ENCODE measurements at regions not wholly inside any gene's neighbourhood (a gene's known extent, or its start where the extent isn't known, plus 50 kb on each side); places are given as distances from the start of the nearest gene placed in this dataset.
"Not testable (repeated sequence)": the region's sequence is repeated elsewhere in the genome, so short reads cannot be mapped to it uniquely, and the experiment has no call there.

- DNase-seq: no peak
Observed at GRCh38 chr12:22115711-22116110, 69.7 kb downstream of the CMAS start.

- no peak for DNase-seq
Observed at GRCh38 chr12:22116376-22116775, 70.4 kb downstream of the CMAS start.

- no peak for DNase-seq
Observed at GRCh38 chr12:22117563-22118237, 71.7 kb downstream of the CMAS start.

GRCh38 chr12:22118238-22118790, 72.3 kb downstream of the CMAS start:
- no peak for DNase-seq

GRCh38 chr12:22121224-22121623, 75.2 kb downstream of the CMAS start:
- DNase-seq: peak; percentile 32

DNA sequence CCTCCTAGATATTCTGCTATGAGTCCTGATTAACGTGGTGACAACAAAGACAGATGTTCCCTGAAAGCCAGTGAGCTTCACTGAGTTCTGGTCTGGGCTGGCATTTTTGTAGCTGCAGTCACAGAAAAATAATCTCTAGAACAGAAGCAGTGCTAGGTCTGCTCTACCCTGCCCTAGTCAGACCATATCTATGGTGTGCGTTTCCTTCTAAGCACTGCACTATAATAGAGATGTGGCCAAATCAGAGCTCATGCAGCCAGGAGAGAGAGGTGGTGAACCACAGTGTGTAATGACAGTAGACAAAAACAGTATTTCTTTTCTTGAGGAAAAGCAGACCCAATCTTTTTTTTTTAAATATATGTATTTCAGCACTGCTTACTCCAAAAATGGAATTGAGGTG, 76.3 kb downstream of the CMAS start:
- DNase-seq: no peak

DNA sequence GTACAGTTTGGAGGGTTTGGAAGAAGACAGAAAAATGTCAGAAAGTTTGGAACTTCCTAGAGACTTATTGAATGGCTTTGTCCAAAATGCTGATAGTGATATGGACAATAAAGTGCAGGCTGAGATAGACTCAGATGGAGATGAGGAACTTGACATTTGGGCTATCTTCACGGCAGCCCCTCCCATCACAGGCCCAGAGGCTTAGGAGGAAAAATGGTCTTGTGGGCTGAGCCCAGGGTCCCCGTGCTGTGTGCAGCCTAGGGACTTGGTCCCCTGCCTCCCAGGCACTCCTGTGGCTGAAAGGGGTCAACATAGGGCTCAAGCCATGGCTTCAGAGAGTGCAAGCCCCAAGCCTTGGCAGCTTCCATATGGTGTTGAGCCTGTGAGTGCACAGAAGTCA, 79.0 kb downstream of the CMAS start:
- no peak for DNase-seq

- not testable (repeated sequence) for DNase-seq
Observed at GRCh38 chr12:22126101-22126500, 80.1 kb downstream of the CMAS start.

GRCh38 chr12:22126758-22127157, 80.7 kb downstream of the CMAS start:
- no peak for DNase-seq

- DNase-seq: no peak
Observed at GRCh38 chr12:22130671-22131070, 84.7 kb downstream of the CMAS start.

DNA sequence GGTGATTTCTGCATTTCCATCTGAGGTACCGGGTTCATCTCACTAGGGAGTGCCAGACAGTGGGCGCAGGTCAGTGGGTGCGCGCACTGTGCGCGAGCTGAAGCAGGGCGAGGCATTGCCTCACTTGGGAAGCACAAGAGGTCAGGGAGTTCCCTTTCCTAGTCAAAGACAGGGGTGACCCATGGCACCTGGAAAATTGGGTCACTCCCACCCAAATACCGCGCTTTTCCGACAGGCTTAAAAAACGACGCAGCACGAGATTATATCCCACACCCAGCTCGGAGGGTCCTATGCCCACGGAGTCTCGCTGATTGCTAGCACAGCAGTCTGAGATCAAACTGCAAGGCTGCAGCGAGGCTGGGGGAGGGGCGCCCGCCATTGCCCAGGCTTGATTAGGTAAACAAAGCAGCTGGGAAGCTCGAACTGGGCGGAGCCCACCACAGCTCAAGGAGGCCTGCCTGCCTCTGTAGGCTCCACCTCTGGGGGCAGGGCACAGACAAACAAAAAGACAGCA, 90.6 kb downstream of the CMAS start:
- DNase-seq: not testable (repeated sequence)

All from hematopoietic multipotent progenitor cell treated with erythropoietin and hydrocortisone succinate and interleukin-3 and kit ligand, for 4 days (in vitro differentiated cells).